Right lobe of liver (tissue), 4 donors: ENCODE measurements at regions not wholly inside any gene's neighbourhood (a gene's known extent, or its start where the extent isn't known, plus 50 kb on each side); places are given as distances from the start of the nearest gene placed in this dataset.

Experiments used
- POLR2A ChIP-seq: fragments of 450-650 bp; IDR thresholded peaks from one replicate; pipeline ENCODE4 v1.6.1; 2017; ENCODE audit warnings: antibody characterized with exemption, mild to moderate bottlenecking
- TF ChIP-seq, protein P1 (sequence below), 4 donors: fragments of 200-600 bp in 3 of 4; fragments of 450-650 bp in 1 of 4; IDR thresholded peaks; one replicate each; pipeline versions ENCODE4 v1.5.1 to v1.8.0; 2016 to 2022; ENCODE audit warnings: antibody characterized with exemption in 4 of 4, mild to moderate bottlenecking in 2 of 4
- donor health status: DM: no; HTN: no; CAD: no.
- donor health status: DM: no; HTN: no; CAD: no.
- donor health status: DM: no; HTN: yes; CAD: no.

DNA sequence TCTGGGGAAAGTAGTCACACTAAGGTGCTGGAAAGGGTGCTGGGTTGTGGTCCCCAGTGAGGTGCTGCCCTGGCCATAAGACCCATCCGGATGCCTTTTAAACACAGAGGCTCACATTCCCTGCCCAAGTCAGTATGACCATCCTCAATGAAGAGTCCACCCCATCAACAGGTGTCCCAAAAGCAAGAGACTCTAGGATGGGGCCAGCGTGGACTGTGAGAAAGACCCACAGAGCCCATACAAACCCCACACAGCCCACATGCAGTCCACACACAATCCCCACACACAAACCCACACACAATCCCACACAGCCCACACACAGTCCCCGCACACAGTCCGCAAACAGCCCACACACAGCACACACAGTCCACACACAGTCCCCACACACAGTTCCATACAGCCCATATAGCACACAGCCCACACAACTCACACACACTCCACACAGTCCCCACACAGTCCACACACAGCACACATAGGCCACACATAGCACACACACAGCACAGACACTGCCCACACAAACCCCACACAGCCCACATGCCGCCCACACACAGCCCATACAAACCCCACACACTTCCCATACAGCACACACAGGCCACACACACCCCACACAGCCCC, 241.4 kb upstream of the SALL3 start:
- TF ChIP-seq, protein P1, sequence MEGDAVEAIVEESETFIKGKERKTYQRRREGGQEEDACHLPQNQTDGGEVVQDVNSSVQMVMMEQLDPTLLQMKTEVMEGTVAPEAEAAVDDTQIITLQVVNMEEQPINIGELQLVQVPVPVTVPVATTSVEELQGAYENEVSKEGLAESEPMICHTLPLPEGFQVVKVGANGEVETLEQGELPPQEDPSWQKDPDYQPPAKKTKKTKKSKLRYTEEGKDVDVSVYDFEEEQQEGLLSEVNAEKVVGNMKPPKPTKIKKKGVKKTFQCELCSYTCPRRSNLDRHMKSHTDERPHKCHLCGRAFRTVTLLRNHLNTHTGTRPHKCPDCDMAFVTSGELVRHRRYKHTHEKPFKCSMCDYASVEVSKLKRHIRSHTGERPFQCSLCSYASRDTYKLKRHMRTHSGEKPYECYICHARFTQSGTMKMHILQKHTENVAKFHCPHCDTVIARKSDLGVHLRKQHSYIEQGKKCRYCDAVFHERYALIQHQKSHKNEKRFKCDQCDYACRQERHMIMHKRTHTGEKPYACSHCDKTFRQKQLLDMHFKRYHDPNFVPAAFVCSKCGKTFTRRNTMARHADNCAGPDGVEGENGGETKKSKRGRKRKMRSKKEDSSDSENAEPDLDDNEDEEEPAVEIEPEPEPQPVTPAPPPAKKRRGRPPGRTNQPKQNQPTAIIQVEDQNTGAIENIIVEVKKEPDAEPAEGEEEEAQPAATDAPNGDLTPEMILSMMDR (IDR thresholded peaks at IDR 0.05), result no peak
- no peak for TF ChIP-seq POLR2A
